ENCODE measurements at regions not wholly inside any gene's neighbourhood (a gene's known extent, or its start where the extent isn't known, plus 50 kb on each side); places are given as distances from the start of the nearest gene placed in this dataset.

DNA sequence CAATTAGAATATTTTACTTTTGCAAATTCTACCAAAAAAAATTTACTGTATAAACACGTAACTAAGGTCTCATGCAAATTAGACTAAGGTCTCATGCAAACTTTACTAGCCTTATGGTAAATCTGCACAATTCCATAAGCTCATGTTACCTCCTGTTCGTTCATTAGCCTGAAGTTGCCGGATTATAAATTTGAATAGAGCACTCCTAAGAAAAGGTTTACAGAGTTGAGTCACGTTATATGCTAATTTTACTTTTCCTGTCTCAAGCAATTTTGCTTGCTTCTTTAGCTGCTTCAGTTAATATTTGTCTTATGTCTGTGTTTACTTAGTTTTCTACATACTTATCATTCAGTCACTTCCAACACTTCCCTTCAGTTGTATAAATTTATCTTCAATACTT, 1434.0 kb upstream of the EYS start:
- no peak overlapping the region for H2AFZ ChIP-seq (ENCODE audit: control insufficient read depth, low read depth, low read length)
- in situ Hi-C loops (cut with MboI) (no loop called here), intact Hi-C loops (cut with micrococcal nuclease; ENCODE audit: unreplicated experiment) (no loop called here)
- no peaks in the 10 kb centered on the region for H3K9me3 ChIP-seq (replicated peaks; ENCODE audit: control insufficient read depth, insufficient read depth, low read length)
- no peak for DNase-seq (ENCODE audit: low read depth, low spot score)
- ChIA-PET SMC1A (ENCODE audit: uncharacterized antibody, unreplicated experiment) (no interaction called here), RAD21 (ENCODE audit: unreplicated experiment) (no interaction called here), CTCF (interaction anchor here (1.2 kb wide), 1 partner anchor 22 kb away, joined by 3 read pairs; no protein-coding TSS in a partner anchor), POLR2A (no interaction called here)
- no peaks in the 10 kb centered on the region for H3K36me3 ChIP-seq (ENCODE audit: control insufficient read depth in 2 of 2, insufficient read depth in 2 of 2, low read length in 1 of 2)
- no peak overlapping the region for H3K4me2 ChIP-seq (ENCODE audit: control insufficient read depth, insufficient read depth)
- no peaks in the 10 kb centered on the region for H3K79me2 ChIP-seq (ENCODE audit: control insufficient read depth, insufficient read depth, low read length)
- no peaks in the 10 kb centered on the region for H3K27me3 ChIP-seq (replicated peaks in 1 of 2; ENCODE audit: control insufficient read depth in 2 of 2, insufficient read depth in 2 of 2, low read length in 1 of 2)
- FAIRE-seq = no peak
- H3K9ac ChIP-seq (ENCODE audit: control insufficient read depth, insufficient read depth, low read length) = no peak overlapping the region
- no peaks in the 10 kb centered on the region for H4K20me1 ChIP-seq (ENCODE audit: control insufficient read depth, insufficient read depth)
- H3K4me3 ChIP-seq = no peak overlapping the region
- H3K4me1 ChIP-seq (ENCODE audit: control insufficient read depth, insufficient read depth, low read length) = no peaks in the 10 kb centered on the region
- BruUV-seq (replicated peaks) = no TSS peak
- H3K27ac ChIP-seq (ENCODE audit: control insufficient read depth, insufficient read depth) = no peak overlapping the region
- 19% methylated on average over 4 of the region's 4 CpGs for WGBS (ENCODE audit: insufficient coverage, insufficient replicate concordance, low lambda C conversion rate, missing lambda C conversion rate)
- ATAC-seq = no peak
- TF ChIP-seq PML (IDR thresholded peaks at IDR 0.05; ENCODE audit: low read length) = no peak
- no peak for TF ChIP-seq ZNF687 (IDR thresholded peaks at IDR 0.05)
- no peak for TF ChIP-seq ZZZ3 (IDR thresholded peaks at IDR 0.05; ENCODE audit: control insufficient read depth, insufficient read length, low read depth)
- TF ChIP-seq RUNX3 (IDR thresholded peaks at IDR 0.05; ENCODE audit: low read length) = no peak
- no peak for TF ChIP-seq PAX8 (IDR thresholded peaks at IDR 0.05)
- TF ChIP-seq CHD4 (IDR thresholded peaks at IDR 0.05) = no peak
- TF ChIP-seq, protein P1, sequence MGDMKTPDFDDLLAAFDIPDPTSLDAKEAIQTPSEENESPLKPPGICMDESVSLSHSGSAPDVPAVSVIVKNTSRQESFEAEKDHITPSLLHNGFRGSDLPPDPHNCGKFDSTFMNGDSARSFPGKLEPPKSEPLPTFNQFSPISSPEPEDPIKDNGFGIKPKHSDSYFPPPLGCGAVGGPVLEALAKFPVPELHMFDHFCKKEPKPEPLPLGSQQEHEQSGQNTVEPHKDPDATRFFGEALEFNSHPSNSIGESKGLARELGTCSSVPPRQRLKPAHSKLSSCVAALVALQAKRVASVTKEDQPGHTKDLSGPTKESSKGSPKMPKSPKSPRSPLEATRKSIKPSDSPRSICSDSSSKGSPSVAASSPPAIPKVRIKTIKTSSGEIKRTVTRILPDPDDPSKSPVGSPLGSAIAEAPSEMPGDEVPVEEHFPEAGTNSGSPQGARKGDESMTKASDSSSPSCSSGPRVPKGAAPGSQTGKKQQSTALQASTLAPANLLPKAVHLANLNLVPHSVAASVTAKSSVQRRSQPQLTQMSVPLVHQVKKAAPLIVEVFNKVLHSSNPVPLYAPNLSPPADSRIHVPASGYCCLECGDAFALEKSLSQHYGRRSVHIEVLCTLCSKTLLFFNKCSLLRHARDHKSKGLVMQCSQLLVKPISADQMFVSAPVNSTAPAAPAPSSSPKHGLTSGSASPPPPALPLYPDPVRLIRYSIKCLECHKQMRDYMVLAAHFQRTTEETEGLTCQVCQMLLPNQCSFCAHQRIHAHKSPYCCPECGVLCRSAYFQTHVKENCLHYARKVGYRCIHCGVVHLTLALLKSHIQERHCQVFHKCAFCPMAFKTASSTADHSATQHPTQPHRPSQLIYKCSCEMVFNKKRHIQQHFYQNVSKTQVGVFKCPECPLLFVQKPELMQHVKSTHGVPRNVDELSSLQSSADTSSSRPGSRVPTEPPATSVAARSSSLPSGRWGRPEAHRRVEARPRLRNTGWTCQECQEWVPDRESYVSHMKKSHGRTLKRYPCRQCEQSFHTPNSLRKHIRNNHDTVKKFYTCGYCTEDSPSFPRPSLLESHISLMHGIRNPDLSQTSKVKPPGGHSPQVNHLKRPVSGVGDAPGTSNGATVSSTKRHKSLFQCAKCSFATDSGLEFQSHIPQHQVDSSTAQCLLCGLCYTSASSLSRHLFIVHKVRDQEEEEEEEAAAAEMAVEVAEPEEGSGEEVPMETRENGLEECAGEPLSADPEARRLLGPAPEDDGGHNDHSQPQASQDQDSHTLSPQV (IDR thresholded peaks at IDR 0.05) = no peak
- TF ChIP-seq, protein P2, sequence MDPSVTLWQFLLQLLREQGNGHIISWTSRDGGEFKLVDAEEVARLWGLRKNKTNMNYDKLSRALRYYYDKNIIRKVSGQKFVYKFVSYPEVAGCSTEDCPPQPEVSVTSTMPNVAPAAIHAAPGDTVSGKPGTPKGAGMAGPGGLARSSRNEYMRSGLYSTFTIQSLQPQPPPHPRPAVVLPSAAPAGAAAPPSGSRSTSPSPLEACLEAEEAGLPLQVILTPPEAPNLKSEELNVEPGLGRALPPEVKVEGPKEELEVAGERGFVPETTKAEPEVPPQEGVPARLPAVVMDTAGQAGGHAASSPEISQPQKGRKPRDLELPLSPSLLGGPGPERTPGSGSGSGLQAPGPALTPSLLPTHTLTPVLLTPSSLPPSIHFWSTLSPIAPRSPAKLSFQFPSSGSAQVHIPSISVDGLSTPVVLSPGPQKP (IDR thresholded peaks at IDR 0.05; ENCODE audit: low read depth, low read length) = no peak
- no peak for TF ChIP-seq CUX1 (IDR thresholded peaks at IDR 0.05; ENCODE audit: insufficient replicate concordance, low read depth, low read length)
- TF ChIP-seq ZSCAN29 (IDR thresholded peaks at IDR 0.05) = no peak
- TF ChIP-seq STAT1 (conservative IDR thresholded peaks at IDR 0.05) = no peak
